K562 (cell line): ENCODE measurements at regions not wholly inside any gene's neighbourhood (a gene's known extent, or its start where the extent isn't known, plus 50 kb on each side); places are given as distances from the start of the nearest gene placed in this dataset.

ENCODE experiments used
- ATAC-seq: fragments of 200-7000 bp; cut with Tn5 transposase; 3 replicates; pipeline ENCODE4 v1.9.1; 2020; ENCODE audit warnings: moderate library complexity
- BruUV-seq: library from RNA; stranded (reverse); fragments of 400-500 nt; replicated peaks from 2 replicates; lab custom pipeline; 2021; lab: Mats Ljungman, UMichigan
- CTCF ChIA-PET: fragments of 300-600 bp; formaldehyde crosslinking; extraction: SDS; loops from one replicate; lab custom pipeline; 2021; ENCODE audit warnings: low intra/inter-chr PET ratio; lab: Yijun Ruan, JAX
- POLR2A ChIA-PET: fragments of 300-600, 350-650 bp; sonication (Branson Sonifier 250); formaldehyde crosslinking; extraction: SDS; loops from one replicate; lab custom pipeline; 2021; ENCODE audit warnings: antibody characterized with exemption, inconsistent platforms; lab: Yijun Ruan, JAX
- DNase-seq, 4 experiments: peaks; one replicate each; pipeline versions ENCODE4 v3.0.0 to v3.0.0-alpha.2; 2011 to 2018; ENCODE audit warnings: low spot score in 3 of 4, mixed read lengths in 3 of 4; ENCODE audit errors: extremely low read depth in 1 of 4
- FAIRE-seq: peaks from 2 replicates; lab custom pipeline; 2011; peaks lifted over from hg19 to GRCh38; lab: Jason Lieb, UNC
- H2AFZ ChIP-seq: 2 replicates; pipeline ENCODE4 v1.6.0; 2011; ENCODE audit warnings: low read depth, low read length, control low read depth, inconsistent platforms
- H3K27ac ChIP-seq: fragments of 200-600 bp; 3 replicates; pipeline ENCODE4 v1.8.0; 2011; ENCODE audit warnings: low read depth, mild to moderate bottlenecking, control low read depth, inconsistent platforms, low read length, moderate library complexity, mixed read lengths; ENCODE audit errors: extremely low read depth
- H3K27me3 ChIP-seq, 2 experiments: fragments of 300-600 bp in 1 of 2; 2 replicates in 1 of 2; 3 replicates in 1 of 2; pipeline versions ENCODE4 v1.6.0 to v1.8.0; 2011; ENCODE audit warnings: inconsistent platforms in 2 of 2, low read length in 2 of 2, mild to moderate bottlenecking in 1 of 2, mixed read lengths in 1 of 2, moderate library complexity in 1 of 2; ENCODE audit not compliant: control insufficient read depth in 2 of 2, insufficient read depth in 2 of 2
- H3K36me3 ChIP-seq: fragments of 300-600 bp; 3 replicates; pipeline ENCODE4 v1.8.0; 2011; ENCODE audit warnings: mild to moderate bottlenecking, low read length, inconsistent platforms; ENCODE audit not compliant: control insufficient read depth, insufficient read depth
- H3K4me1 ChIP-seq, 2 experiments: fragments of 200-600 bp in 1 of 2; replicated peaks in 1 of 2; 2 replicates in 1 of 2; 3 replicates in 1 of 2; pipeline versions ENCODE4 v1.5.1 to v1.8.0; 2011; ENCODE audit warnings: inconsistent platforms in 2 of 2, low read length in 2 of 2, mild to moderate bottlenecking in 1 of 2, mixed read lengths in 1 of 2, moderate library complexity in 1 of 2; ENCODE audit not compliant: control insufficient read depth in 2 of 2, insufficient read depth in 2 of 2
- H3K4me2 ChIP-seq: 2 replicates; pipeline ENCODE4 v1.6.1; 2011; ENCODE audit warnings: low read length, control low read depth, inconsistent platforms, mixed read lengths; ENCODE audit not compliant: insufficient read depth
- H3K4me3 ChIP-seq: fragments of 200-600 bp; sonication (generic), shearing (Covaris generic); 2 replicates; pipeline ENCODE4 v1.5.1; 2016; ENCODE audit warnings: control low read depth, inconsistent platforms
- H3K79me2 ChIP-seq: fragments of 200-600 bp; 3 replicates; pipeline ENCODE4 v1.8.0; 2011; ENCODE audit warnings: low read length, inconsistent platforms; ENCODE audit not compliant: control insufficient read depth, insufficient read depth
- H3K9ac ChIP-seq, 2 experiments: 2 replicates each; pipeline versions ENCODE4 v1.6.0 to v1.6.1; 2011; ENCODE audit warnings: low read depth in 2 of 2, low read length in 2 of 2, control low read depth in 1 of 2, inconsistent platforms in 1 of 2, mild to moderate bottlenecking in 1 of 2, mixed read lengths in 1 of 2; ENCODE audit not compliant: insufficient read depth in 1 of 2
- H3K9me1 ChIP-seq: one replicate; pipeline ENCODE4 v1.6.0; 2011; ENCODE audit warnings: inconsistent platforms, mild to moderate bottlenecking, low read length, moderate library complexity; ENCODE audit not compliant: control insufficient read depth, insufficient read depth
- H3K9me3 ChIP-seq: replicated peaks from 2 replicates; pipeline ENCODE4 v1.5.1; 2011; ENCODE audit warnings: low read depth, low read length, inconsistent platforms; ENCODE audit not compliant: control insufficient read depth, insufficient read depth
- H4K20me1 ChIP-seq: replicated peaks from 2 replicates; pipeline ENCODE4 v1.6.1; 2011; ENCODE audit warnings: low read length, inconsistent platforms, mixed read lengths; ENCODE audit not compliant: control insufficient read depth, insufficient read depth
- CC2D1A ChIP-seq: fragments of 450-650 bp; IDR thresholded peaks from 2 replicates; pipeline ENCODE4 v1.6.1; 2017; ENCODE audit warnings: mild to moderate bottlenecking
- MTA2 ChIP-seq: fragments of 450-650 bp; IDR thresholded peaks from 2 replicates; pipeline ENCODE4 v1.6.1; 2016; ENCODE audit warnings: low read depth
- NCOA6 ChIP-seq: fragments of 450-650 bp; IDR thresholded peaks from 2 replicates; pipeline ENCODE4 v1.6.1; 2017; ENCODE audit warnings: mild to moderate bottlenecking
- POLR2H ChIP-seq: IDR thresholded peaks from 2 replicates; pipeline ENCODE4 v1.6.1; 2016; ENCODE audit warnings: missing genetic modification characterization, low read depth, mild to moderate bottlenecking, control low read depth, missing compliant biosample characterization, moderate library complexity
- SLC30A9 ChIP-seq: fragments of 250-450 bp; sonication (Bioruptor Pico); IDR thresholded peaks from 2 replicates; pipeline ENCODE4 v1.8.0; 2022; ENCODE audit warnings: mild to moderate bottlenecking, moderate library complexity
- ZNF75A ChIP-seq: fragments of 450-650 bp; formaldehyde crosslinking; IDR thresholded peaks from 2 replicates; pipeline ENCODE4 v1.4.0; 2020; ENCODE audit warnings: mild to moderate bottlenecking
- WGBS: fragments of 100-300 bp; shearing (Covaris generic); methylation state at CpG from one replicate; pipeline ENCODE4 v1.1.6; 2016; ENCODE audit warnings: low coverage, mixed read lengths; ENCODE audit not compliant: insufficient coverage; ENCODE audit errors: missing lambda C conversion rate; 5-methylcytosine and 5-hydroxymethylcytosine counted together
- in situ Hi-C: fragments of 300-500 bp; cut with MboI; formaldehyde crosslinking; loops from 4 replicates; pipeline ENCODE4 v1.15.0; 2018; ENCODE audit warnings: inconsistent platforms, mixed read lengths
- intact Hi-C: fragments of 100-400 bp; cut with micrococcal nuclease; formaldehyde crosslinking; loops from 2 replicates; pipeline ENCODE4 v1.14.2; 2022
- TF ChIP-seq, protein P1 (sequence below): sonication (generic); formaldehyde crosslinking; IDR thresholded peaks from 2 replicates; pipeline ENCODE4 v1.8.0; 2023; ENCODE audit warnings: mild to moderate bottlenecking, missing genetic modification reagents
- TF ChIP-seq, protein P2 (sequence below): fragments of 200-800 bp; sonication (Bioruptor generic); IDR thresholded peaks from 2 replicates; pipeline ENCODE4 v1.6.1; 2017; ENCODE audit warnings: missing genetic modification characterization, missing compliant biosample characterization
- TF ChIP-seq, protein P3 (sequence below): fragments of 450-650 bp; formaldehyde crosslinking; conservative IDR thresholded peaks from 2 replicates; pipeline ENCODE4 v1.4.0; 2022; ENCODE audit warnings: mild to moderate bottlenecking, missing genetic modification characterization
- TF ChIP-seq, protein P4 (sequence below), 2 experiments: fragments of 450-650 bp in 1 of 2; sonication (generic) in 1 of 2; formaldehyde crosslinking; conservative IDR thresholded peaks; 2 replicates each; pipeline versions ENCODE4 v1.4.0 to v1.8.1; 2020 to 2022; ENCODE audit warnings: mild to moderate bottlenecking in 1 of 2, missing genetic modification reagents in 1 of 2
- TF ChIP-seq, protein P5 (sequence below): sonication (generic); formaldehyde crosslinking; IDR thresholded peaks from 2 replicates; pipeline ENCODE4 v1.8.0; 2022; ENCODE audit warnings: mild to moderate bottlenecking, missing genetic modification reagents

DNA sequence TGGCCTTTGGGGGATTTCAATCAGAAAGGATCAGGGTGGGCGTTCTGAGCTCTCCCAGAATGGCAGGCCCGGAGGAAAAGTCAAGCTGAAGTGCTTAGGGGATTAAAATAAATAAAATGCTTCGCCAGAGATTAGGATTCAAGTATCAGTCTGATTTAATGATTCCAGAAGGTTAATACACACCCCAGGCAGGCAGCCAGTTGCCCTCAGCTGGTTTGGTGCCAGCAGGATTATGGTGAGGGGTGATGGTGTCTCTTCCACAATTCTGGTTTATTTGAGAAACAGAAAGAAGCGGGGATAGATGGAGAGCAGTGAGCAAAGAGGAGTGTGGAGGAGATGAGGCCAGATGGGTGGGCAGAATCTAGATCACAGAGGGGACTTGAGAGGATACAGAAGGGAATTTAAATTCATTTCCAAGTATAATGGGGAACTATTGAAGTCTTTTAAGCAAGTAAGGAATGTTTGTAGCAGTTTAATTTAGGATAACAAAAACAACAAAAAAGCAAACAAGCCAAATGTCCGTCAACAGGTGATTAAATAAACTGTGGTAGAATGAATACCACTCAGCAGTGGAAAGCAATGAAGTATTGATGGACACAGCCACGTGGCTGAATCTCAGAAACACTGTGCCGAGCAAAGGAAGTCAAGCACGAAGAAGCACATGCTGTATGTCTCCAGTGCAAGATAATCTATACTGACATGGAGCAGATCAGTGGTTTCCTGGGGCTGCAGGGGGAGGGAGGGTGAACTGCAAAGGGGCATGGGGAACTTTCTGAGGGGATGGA lies 297.7 kb downstream of the MSX2 start (continued):
- TF ChIP-seq, protein P1, sequence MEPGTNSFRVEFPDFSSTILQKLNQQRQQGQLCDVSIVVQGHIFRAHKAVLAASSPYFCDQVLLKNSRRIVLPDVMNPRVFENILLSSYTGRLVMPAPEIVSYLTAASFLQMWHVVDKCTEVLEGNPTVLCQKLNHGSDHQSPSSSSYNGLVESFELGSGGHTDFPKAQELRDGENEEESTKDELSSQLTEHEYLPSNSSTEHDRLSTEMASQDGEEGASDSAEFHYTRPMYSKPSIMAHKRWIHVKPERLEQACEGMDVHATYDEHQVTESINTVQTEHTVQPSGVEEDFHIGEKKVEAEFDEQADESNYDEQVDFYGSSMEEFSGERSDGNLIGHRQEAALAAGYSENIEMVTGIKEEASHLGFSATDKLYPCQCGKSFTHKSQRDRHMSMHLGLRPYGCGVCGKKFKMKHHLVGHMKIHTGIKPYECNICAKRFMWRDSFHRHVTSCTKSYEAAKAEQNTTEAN (CRISPR knock-in tag), result no peak
- TF ChIP-seq SLC30A9 (no peak), MTA2 (no peak)
- TF ChIP-seq, protein P2, sequence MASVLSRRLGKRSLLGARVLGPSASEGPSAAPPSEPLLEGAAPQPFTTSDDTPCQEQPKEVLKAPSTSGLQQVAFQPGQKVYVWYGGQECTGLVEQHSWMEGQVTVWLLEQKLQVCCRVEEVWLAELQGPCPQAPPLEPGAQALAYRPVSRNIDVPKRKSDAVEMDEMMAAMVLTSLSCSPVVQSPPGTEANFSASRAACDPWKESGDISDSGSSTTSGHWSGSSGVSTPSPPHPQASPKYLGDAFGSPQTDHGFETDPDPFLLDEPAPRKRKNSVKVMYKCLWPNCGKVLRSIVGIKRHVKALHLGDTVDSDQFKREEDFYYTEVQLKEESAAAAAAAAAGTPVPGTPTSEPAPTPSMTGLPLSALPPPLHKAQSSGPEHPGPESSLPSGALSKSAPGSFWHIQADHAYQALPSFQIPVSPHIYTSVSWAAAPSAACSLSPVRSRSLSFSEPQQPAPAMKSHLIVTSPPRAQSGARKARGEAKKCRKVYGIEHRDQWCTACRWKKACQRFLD (CRISPR knock-in tag), result no peak
- TF ChIP-seq, protein P3, sequence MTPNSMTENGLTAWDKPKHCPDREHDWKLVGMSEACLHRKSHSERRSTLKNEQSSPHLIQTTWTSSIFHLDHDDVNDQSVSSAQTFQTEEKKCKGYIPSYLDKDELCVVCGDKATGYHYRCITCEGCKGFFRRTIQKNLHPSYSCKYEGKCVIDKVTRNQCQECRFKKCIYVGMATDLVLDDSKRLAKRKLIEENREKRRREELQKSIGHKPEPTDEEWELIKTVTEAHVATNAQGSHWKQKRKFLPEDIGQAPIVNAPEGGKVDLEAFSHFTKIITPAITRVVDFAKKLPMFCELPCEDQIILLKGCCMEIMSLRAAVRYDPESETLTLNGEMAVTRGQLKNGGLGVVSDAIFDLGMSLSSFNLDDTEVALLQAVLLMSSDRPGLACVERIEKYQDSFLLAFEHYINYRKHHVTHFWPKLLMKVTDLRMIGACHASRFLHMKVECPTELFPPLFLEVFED (CRISPR knock-in tag), result no peak

DNA sequence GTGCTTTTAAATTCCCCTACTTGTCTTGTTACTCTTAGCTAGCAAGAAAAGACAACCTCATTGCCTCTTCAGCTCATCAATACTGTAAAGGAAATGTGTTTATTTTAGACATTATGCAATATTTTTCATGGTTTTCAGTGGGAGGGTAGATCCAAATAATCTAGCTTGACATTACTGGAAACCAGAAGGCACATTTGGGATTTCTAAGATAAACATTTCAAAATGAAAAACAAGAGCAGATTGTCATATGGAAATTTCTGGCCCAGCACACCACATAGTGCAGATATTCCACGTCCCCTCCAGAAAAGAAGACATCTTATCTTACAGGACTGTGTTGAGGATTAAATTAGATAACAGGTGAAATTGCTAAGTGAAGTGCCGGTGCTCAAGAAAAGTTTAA lies 296.9 kb downstream of the MSX2 start:
- Histone ChIP-seq H3K79me2 (no peaks in the 10 kb centered on the region), H3K27me3 (no peaks in the 10 kb centered on the region), H4K20me1 (no peaks in the 10 kb centered on the region), H3K4me1 (no peaks in the 10 kb centered on the region), H3K4me3 (no peak overlapping the region), H3K36me3 (no peaks in the 10 kb centered on the region), H3K9ac (no peak overlapping the region), H3K4me2 (no peak overlapping the region), H3K9me1 (no peaks in the 10 kb centered on the region), H3K9me3 (no peaks in the 10 kb centered on the region), H3K27ac (no peak overlapping the region), H2AFZ (no peak overlapping the region)
- intact Hi-C loops, result no loop called here
- BruUV-seq, result no TSS peak
- TF ChIP-seq, protein P4, sequence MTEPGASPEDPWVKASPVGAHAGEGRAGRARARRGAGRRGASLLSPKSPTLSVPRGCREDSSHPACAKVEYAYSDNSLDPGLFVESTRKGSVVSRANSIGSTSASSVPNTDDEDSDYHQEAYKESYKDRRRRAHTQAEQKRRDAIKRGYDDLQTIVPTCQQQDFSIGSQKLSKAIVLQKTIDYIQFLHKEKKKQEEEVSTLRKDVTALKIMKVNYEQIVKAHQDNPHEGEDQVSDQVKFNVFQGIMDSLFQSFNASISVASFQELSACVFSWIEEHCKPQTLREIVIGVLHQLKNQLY (CRISPR knock-in tag; conservative IDR thresholded peaks at IDR 0.05), result no peak
- no peak for TF ChIP-seq NCOA6
- no peak for TF ChIP-seq CC2D1A
- no peak for TF ChIP-seq POLR2H
- TF ChIP-seq, protein P5, sequence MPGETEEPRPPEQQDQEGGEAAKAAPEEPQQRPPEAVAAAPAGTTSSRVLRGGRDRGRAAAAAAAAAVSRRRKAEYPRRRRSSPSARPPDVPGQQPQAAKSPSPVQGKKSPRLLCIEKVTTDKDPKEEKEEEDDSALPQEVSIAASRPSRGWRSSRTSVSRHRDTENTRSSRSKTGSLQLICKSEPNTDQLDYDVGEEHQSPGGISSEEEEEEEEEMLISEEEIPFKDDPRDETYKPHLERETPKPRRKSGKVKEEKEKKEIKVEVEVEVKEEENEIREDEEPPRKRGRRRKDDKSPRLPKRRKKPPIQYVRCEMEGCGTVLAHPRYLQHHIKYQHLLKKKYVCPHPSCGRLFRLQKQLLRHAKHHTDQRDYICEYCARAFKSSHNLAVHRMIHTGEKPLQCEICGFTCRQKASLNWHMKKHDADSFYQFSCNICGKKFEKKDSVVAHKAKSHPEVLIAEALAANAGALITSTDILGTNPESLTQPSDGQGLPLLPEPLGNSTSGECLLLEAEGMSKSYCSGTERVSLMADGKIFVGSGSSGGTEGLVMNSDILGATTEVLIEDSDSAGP (CRISPR knock-in tag), result no peak
- TF ChIP-seq ZNF75A (CRISPR knock-in tag), result no peak
- FAIRE-seq, result no peak
- ChIA-PET CTCF (no interaction called here), POLR2A (no interaction called here)
- DNase-seq, result no peak
- WGBS, result 0% methylated on average over 2 of the region's 2 CpGs
- ATAC-seq, result no peak
- in situ Hi-C loops, result no loop called here
